Adrenal gland (tissue), 9 donors: ENCODE measurements at regions not wholly inside any gene's neighbourhood (a gene's known extent, or its start where the extent isn't known, plus 50 kb on each side); places are given as distances from the start of the nearest gene placed in this dataset.

Experiments
- DNase-seq, 7 donors: peaks; one replicate each; pipeline ENCODE4 v3.0.0-alpha.2; 2019 to 2020
- H3K27ac ChIP-seq, 5 donors: fragments of 200-600 bp; sonication (generic) in 4 of 5; 1 replicate in 3 of 5; 2 replicates in 2 of 5; pipeline versions ENCODE4 v1.5.1 to v1.8.0; 2016 to 2020; ENCODE audit warnings: mild to moderate bottlenecking in 1 of 5
- H3K27me3 ChIP-seq: fragments of 200-600 bp; 2 replicates; pipeline ENCODE4 v1.8.0; 2021
- H3K36me3 ChIP-seq, 2 donors: fragments of 200-600 bp; replicated peaks in 1 of 2; 1 replicate in 1 of 2; 2 replicates in 1 of 2; pipeline versions ENCODE4 v1.5.1 to v1.8.0; 2018 to 2022
- H3K4me1 ChIP-seq, 2 donors: fragments of 200-600 bp; replicated peaks in 1 of 2; 1 replicate in 1 of 2; 2 replicates in 1 of 2; pipeline versions ENCODE4 v1.5.1 to v1.8.0; 2018 to 2021
- H3K4me3 ChIP-seq, 4 donors: fragments of 200-600 bp; sonication (generic) in 3 of 4; one replicate each; pipeline ENCODE4 v1.5.1; 2016 to 2018
- H3K9me3 ChIP-seq, 3 donors: fragments of 200-600 bp; sonication (generic) in 1 of 3; replicated peaks in 1 of 3; 1 replicate in 2 of 3; 2 replicates in 1 of 3; pipeline versions ENCODE4 v1.5.1 to v1.8.0; 2016 to 2021
- POLR2A ChIP-seq, 2 donors: fragments of 450-650 bp; IDR thresholded peaks; one replicate each; pipeline ENCODE4 v1.6.1; 2017; ENCODE audit warnings: antibody characterized with exemption in 2 of 2, mild to moderate bottlenecking in 2 of 2, moderate library complexity in 1 of 2
- WGBS, 4 donors: extraction: QIAGEN DNeasy Blood & Tissue Kit in 2 of 4; methylation state at CpG; one replicate each; pipeline versions ENCODE4 v1.1.5 to v1.1.7; 2013 to 2017; 5-methylcytosine and 5-hydroxymethylcytosine counted together
- intact Hi-C, 2 donors: fragments of 100-400 bp; cut with DNase I; formaldehyde crosslinking; loops; one replicate each; pipeline versions ENCODE4 v1.14.1 to v1.15.0; 2022 to 2023
- TF ChIP-seq, protein P1 (sequence below), 6 experiments: fragments of 450-650 bp in 4 of 6; fragments of 200-600 bp in 2 of 6; sonication (generic) in 1 of 6; IDR thresholded peaks; 1 replicate in 5 of 6; 2 replicates in 1 of 6; pipeline versions ENCODE4 v1.5.1 to v1.8.0; 2016 to 2021; ENCODE audit warnings: antibody characterized with exemption in 6 of 6, mild to moderate bottlenecking in 2 of 6, moderate library complexity in 1 of 6
- donor health status: healthy with polysubstance abuse.
- donor health status: Bipolar disorder and iron deficiency.
- donor health status: DM: yes; HTN: yes; CAD: no.
- donor health status: DM: no; HTN: no; CAD: no.
- donor health status: DM: no; HTN: no; CAD: no.

DNA sequence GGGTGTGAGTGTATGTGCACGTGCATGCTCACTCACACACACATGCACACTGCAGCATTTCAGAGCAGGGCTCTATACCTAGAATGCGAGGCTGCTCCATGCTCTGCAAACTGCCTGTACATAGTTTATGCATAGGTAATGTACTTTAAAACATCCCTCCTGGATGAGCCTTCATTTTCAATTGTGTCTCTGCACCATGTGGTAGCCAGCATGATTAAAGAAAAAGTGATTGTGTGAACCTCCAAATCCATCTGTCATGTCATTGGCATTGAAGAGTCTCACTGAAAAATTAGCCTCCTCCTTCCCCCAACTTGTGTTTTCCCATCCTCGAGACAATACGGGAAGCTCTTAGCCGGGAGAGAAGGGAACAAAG, 120.9 kb upstream of the SPATS2L start:
- Histone ChIP-seq H3K4me3 (no peak overlapping the region), H3K36me3 (no peaks in the 10 kb centered on the region), H3K4me1 (no peaks in the 10 kb centered on the region), H3K27me3 (no peaks in the 10 kb centered on the region), H3K27ac (no peak overlapping the region), H3K9me3 (peaks cover 0 to 9% (median 0%) of the 10 kb centered on the region in 3 donors)
- no peak for TF ChIP-seq POLR2A (IDR thresholded peaks at IDR 0.05)
- TF ChIP-seq, protein P1, sequence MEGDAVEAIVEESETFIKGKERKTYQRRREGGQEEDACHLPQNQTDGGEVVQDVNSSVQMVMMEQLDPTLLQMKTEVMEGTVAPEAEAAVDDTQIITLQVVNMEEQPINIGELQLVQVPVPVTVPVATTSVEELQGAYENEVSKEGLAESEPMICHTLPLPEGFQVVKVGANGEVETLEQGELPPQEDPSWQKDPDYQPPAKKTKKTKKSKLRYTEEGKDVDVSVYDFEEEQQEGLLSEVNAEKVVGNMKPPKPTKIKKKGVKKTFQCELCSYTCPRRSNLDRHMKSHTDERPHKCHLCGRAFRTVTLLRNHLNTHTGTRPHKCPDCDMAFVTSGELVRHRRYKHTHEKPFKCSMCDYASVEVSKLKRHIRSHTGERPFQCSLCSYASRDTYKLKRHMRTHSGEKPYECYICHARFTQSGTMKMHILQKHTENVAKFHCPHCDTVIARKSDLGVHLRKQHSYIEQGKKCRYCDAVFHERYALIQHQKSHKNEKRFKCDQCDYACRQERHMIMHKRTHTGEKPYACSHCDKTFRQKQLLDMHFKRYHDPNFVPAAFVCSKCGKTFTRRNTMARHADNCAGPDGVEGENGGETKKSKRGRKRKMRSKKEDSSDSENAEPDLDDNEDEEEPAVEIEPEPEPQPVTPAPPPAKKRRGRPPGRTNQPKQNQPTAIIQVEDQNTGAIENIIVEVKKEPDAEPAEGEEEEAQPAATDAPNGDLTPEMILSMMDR (IDR thresholded peaks at IDR 0.05): no peak
- intact Hi-C loops: no loop called here
- WGBS, 4 donors: 39 to 55% (median 50%) methylated on average over 5 of the region's 5 CpGs
- no peak for DNase-seq

DNA sequence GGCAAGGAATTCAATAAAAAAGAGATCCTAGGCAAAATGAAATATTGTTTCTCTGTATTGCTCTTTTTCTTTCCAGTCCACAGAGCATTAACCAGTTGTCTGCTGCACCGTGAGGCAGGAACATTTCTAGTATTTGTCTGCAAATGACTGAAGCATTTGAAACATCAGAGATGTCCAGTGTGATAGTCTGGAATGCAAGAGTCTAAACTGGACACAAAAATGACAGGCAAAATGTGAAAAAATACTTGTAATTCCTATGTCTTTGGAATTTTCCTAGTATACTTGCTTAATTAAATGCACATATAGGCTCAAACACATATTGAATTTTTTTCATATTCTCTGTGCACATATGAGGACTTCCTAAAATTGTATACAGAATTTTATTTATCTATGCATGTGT, 120.5 kb upstream of the SPATS2L start:
- Histone ChIP-seq H3K4me1 (no peaks in the 10 kb centered on the region), H3K27ac (no peak overlapping the region), H3K36me3 (no peaks in the 10 kb centered on the region), H3K9me3 (peaks cover 0 to 9% (median 0%) of the 10 kb centered on the region in 3 donors), H3K4me3 (no peak overlapping the region), H3K27me3 (no peaks in the 10 kb centered on the region)
- no peak for DNase-seq
- WGBS, 4 donors: 42 to 49% (median 47%) methylated on average over 1 of the region's 1 CpG
- intact Hi-C loops: no loop called here
- TF ChIP-seq, protein P1 (IDR thresholded peaks at IDR 0.05): no peak
- no peak for TF ChIP-seq POLR2A (IDR thresholded peaks at IDR 0.05)

DNA sequence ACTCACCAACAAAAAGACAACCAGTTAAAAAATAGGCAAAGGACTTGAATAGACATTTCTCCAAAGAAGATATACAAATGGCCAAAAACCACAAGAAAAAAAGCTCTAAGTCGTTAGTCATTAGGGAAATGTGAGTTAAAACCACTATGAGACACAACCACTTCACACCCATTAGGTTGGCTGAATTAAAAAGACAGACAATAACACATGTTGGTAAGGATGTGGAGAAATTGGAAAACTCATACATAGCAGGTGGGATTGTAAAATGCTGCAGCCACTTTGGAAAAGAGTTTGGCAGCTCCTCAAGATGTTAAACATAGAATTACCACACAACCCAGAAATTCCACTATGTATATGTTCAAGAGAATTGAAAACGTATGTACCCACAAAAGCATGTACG, 117.6 kb upstream of the SPATS2L start:
- H3K27me3 ChIP-seq: no peaks in the 10 kb centered on the region
- intact Hi-C loops: no loop called here
- WGBS, 4 donors: 72 to 81% (median 75%) methylated on average over 3 of the region's 3 CpGs
- H3K27ac ChIP-seq: no peak overlapping the region
- no peaks in the 10 kb centered on the region for H3K4me1 ChIP-seq
- TF ChIP-seq POLR2A (IDR thresholded peaks at IDR 0.05): no peak
- TF ChIP-seq, protein P1 (IDR thresholded peaks at IDR 0.05): no peak
- DNase-seq: no peak
- no peaks in the 10 kb centered on the region for H3K36me3 ChIP-seq
- no peak overlapping the region for H3K4me3 ChIP-seq
- H3K9me3 ChIP-seq: peaks cover 0 to 9% (median 0%) of the 10 kb centered on the region in 3 donors

DNA sequence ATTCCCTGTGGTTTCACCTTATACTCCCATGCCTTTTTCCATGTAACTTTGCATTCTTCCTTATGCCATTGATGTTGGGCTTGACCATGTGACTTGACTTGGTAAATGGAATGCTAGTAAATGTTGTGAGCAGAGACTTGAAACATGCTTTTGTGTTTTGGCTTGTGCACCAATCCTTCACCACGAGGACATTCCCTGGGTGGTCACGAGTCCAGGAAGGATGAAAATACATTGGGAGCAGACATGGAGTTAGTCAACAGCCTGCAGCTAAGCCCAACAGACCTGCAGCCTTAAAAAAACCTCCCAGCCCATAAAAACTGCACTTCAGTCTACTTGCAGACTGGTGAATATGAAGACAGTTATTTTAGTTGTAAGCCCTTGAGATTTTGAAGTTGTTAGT, 116.5 kb upstream of the SPATS2L start:
- intact Hi-C loops: no loop called here
- no peaks in the 10 kb centered on the region for H3K36me3 ChIP-seq
- H3K9me3 ChIP-seq: peaks cover 0 to 9% (median 0%) of the 10 kb centered on the region in 3 donors
- no peaks in the 10 kb centered on the region for H3K27me3 ChIP-seq
- no peak for TF ChIP-seq POLR2A (IDR thresholded peaks at IDR 0.05)
- TF ChIP-seq, protein P1 (IDR thresholded peaks at IDR 0.05): no peak
- H3K4me3 ChIP-seq: no peak overlapping the region
- no peaks in the 10 kb centered on the region for H3K4me1 ChIP-seq
- no peak for DNase-seq
- 50 to 69% (median 64%) methylated on average over 2 of the region's 2 CpGs for WGBS, 4 donors
- H3K27ac ChIP-seq: no peak overlapping the region
